VCaP (cell line): ENCODE measurements at regions not wholly inside any gene's neighbourhood (a gene's known extent, or its start where the extent isn't known, plus 50 kb on each side); places are given as distances from the start of the nearest gene placed in this dataset.
"Not testable (repeated sequence)": the region's sequence is repeated elsewhere in the genome, so short reads cannot be mapped to it uniquely, and the experiment has no call there.

ENCODE experiments used
- H3K27ac ChIP-seq: fragments of 450-650 bp; 2 replicates; pipeline ENCODE4 v1.5.1; 2017
- TF ChIP-seq, protein P1 (sequence below): fragments of 450-650 bp; conservative IDR thresholded peaks from 2 replicates; pipeline ENCODE4 v1.5.1; 2017; ENCODE audit warnings: mild to moderate bottlenecking, moderate library complexity

DNA sequence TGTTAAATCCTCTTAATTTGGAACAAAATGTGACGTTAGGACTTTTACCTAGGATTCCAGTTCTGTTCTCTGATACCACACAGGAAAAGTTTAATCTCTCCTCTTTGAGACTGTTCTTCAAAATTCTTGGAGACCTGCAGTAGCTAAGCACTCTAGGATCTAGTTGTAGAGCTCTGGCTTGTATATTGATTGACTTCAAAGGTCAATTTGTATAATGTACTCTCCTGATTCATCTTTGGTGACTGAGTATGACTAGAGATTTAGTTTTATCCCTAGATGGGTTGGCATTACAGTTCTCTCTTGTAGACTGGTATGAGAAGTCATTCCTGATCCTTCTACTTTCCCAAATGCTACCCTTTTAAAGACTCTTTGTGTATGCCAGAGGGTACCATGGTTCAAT, 168.4 kb upstream of the TPRG1 start:
- no peak overlapping the region for H3K27ac ChIP-seq
- TF ChIP-seq, protein P1, sequence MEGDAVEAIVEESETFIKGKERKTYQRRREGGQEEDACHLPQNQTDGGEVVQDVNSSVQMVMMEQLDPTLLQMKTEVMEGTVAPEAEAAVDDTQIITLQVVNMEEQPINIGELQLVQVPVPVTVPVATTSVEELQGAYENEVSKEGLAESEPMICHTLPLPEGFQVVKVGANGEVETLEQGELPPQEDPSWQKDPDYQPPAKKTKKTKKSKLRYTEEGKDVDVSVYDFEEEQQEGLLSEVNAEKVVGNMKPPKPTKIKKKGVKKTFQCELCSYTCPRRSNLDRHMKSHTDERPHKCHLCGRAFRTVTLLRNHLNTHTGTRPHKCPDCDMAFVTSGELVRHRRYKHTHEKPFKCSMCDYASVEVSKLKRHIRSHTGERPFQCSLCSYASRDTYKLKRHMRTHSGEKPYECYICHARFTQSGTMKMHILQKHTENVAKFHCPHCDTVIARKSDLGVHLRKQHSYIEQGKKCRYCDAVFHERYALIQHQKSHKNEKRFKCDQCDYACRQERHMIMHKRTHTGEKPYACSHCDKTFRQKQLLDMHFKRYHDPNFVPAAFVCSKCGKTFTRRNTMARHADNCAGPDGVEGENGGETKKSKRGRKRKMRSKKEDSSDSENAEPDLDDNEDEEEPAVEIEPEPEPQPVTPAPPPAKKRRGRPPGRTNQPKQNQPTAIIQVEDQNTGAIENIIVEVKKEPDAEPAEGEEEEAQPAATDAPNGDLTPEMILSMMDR = no peak

DNA sequence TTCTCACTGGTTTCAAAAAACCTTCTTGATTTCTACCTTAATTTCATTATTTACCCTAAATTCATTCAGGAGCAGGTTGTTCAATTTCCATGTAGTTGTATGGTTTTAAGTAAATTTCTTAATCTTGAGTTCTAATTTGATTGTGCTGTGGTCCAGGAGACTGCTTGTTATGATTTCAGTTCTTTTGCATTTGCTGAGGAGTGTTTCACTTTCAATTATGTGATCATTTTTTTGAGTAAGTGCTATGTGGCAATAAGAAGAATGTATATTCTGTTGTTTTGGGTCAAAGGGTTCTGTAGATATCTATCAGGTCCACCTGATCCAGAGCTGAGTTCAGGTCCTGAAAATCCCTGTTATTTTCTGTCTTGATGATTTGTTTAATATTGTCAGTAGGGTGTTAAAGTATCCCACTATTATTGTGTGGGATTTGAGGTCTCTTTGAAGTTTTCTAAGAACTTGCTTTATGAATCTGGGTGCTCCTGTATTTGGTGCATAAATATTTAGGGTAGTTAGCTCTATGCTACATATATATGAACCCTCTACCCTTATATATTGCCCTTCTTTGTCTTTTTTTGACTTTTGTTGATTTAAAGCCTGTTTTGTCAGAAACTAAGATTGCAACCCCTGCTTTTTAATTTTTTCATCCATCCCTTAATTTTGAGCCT, 158.4 kb upstream of the TPRG1 start:
- H3K27ac ChIP-seq = no peak overlapping the region
- TF ChIP-seq, protein P1 = no peak

DNA sequence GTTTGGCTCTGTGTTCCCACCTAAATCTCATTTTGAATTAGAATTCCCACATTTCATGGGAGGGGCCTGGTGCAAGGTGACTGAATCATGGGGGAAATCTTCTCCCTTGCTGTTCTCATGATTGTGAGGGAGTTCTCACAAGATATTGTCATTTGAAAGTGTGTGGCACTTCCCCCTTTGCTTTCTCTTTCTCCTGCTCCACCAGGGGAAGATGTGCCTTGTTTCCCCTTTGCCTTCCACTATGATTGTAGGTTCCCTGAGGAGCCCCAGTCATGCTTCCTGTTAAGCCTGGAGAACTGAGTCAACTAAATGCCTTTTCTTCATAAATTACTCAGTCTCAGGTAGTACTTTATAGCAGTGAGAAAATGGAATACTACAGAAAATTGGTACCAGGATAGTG, 157.2 kb upstream of the TPRG1 start:
- TF ChIP-seq, protein P1 = no peak
- no peak overlapping the region for H3K27ac ChIP-seq

DNA sequence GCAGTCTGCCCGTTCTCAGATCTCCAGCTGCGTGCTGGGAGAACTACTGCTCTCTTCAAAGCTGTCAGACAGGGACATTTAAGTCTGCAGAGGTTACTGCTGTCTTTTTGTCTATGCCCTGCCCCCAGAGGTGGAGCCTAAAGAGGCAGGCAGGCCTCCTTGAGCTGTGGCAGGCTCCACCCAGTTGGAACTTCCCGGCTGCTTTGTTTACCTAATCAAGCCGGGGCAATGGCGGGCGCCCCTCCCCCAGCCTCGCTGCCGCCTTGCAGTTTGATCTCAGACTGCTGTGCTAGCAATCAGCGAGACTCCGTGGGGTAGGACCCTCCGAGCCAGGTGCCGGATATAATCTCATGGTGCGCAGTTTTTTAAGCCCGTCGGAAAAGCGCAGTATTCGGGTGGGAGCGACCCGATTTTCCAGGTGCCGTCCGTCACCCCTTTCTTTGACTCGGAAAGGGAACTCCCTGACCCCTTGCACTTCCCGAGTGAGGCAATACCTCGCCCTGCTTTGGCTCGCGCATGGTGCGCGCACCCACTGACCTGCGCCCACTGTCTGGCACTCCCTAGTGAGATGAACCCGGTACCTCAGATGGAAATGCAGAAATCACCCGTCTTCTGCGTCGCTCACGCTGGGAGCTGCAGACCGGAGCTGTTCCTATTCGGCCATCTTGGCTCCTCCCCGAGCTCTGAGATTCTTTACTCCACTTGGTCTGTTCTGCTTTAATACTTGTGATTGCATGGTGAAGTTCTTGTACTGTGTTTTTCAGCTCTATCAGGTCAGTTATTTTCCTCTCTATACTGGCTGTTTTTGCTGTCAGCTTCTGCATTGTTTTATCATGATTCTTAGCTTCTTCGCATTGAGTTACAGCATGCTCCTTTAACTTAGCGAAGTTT, 148.9 kb upstream of the TPRG1 start:
- not testable (repeated sequence) for H3K27ac ChIP-seq

DNA sequence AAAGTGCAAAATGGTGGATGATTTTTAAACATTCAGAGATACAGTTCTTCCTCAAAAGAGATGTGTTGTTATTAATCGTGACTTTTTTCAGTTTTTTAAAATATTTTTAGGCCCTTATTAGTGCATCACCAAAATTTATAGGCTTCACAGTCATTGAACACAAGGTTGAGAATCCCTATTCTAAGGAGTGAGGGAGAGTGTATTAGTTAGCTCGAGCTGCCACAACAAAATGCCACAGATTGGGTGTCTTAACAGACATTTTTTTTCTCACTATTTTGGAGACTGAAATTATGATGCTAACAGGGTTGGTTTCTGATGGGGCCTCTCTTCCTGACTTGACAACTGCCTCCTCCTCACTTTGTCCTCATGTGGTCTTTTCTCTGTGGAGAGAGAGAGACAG, 145.9 kb upstream of the TPRG1 start:
- H3K27ac ChIP-seq = no peak overlapping the region
- TF ChIP-seq, protein P1 = no peak

DNA sequence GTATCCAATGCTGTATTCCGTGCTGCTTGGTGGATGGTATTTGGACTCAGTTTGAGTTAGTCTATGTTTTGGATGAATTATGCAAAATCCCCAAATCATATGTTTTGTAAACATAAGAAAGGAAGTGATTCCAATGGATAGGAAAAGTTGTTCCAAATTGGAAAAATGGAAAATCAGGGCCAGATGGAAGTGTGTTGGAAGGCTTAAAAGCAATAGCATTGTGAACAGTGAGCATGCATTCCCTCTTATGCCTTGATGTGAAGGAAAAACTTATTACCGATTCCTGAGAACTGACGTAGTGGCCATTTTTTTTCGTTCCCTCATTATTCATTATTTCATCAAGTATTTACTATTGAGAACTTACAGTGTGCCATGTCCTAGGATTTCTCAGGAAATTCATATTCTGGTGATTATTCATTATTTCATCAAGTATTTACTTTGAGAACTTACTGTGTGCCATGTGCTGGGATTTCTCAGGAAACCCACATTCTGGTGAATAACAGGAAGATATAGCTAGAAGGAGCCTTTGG, 144.1 kb upstream of the TPRG1 start:
- no peak overlapping the region for H3K27ac ChIP-seq
- TF ChIP-seq, protein P1 = no peak

DNA sequence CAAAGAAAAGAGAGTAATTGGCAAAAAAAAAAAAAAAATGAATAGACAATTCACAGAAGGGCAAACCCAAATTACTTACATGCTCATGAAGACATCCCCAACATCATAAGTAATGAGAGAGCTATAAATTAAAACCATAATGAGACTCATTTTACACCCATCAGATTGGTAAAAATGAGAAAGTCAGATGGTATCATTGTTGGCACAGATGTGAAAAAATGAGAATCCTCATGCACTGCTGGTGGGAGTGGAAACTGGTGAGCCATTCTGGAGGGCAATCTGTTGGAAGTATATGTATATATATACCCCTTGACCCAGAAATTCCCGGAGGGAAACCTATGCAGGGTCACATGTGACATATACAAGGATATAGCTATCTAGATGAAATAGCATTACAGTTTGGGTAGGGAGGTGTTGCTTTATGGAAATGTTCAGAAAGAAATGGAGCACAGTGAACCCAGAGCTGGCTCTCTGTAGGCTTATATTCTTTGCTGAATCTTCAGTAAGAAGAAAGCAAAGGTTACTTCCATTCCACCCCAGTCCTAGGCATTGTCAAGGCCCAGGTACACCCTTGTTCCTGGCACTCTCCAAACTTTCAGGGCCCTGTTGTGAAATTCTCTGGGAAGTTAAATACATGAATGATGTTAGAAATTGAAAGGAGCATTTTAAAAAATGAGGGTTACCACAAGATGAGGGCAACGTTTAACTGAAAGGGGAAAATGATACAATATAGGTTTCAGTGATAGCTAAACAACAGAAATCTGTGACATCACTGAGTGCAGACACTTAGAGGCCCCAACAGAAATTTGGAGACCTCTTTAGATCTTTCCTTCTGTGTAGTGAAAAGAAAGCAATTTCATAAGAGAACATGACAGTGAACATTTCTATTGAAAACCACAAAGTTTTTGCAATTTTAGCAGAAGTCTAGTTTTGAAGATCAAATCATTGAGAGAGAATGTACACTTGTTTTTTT, 132.7 kb upstream of the TPRG1 start:
- no peak overlapping the region for H3K27ac ChIP-seq
- TF ChIP-seq, protein P1 = no peak
